Progenitor cell of endocrine pancreas (in vitro differentiated cells): ENCODE measurements at regions not wholly inside any gene's neighbourhood (a gene's known extent, or its start where the extent isn't known, plus 50 kb on each side); places are given as distances from the start of the nearest gene placed in this dataset.

Source experiments
- DNase-seq: peaks from one replicate; pipeline ENCODE4 v3.0.0; 2021; ENCODE audit warnings: low spot score; ENCODE audit not compliant: unreplicated experiment
- H3K27ac Mint-ChIP-seq: 2 replicates; pipeline ENCODE4 v1.8.0; 2021; ENCODE audit warnings: mild to moderate bottlenecking, moderate library complexity, mixed read lengths
- H3K27me3 Mint-ChIP-seq: 2 replicates; pipeline ENCODE4 v1.8.0; 2021; ENCODE audit warnings: mixed read lengths
- H3K36me3 Mint-ChIP-seq: 2 replicates; pipeline ENCODE4 v1.8.0; 2022; ENCODE audit warnings: mixed read lengths; ENCODE audit not compliant: insufficient read depth
- H3K4me1 Mint-ChIP-seq: 2 replicates; pipeline ENCODE4 v1.8.0; 2021; ENCODE audit warnings: low read depth, mixed read lengths
- H3K4me3 Mint-ChIP-seq: 2 replicates; pipeline ENCODE4 v1.8.0; 2021; ENCODE audit warnings: low read depth, mild to moderate bottlenecking, moderate library complexity, mixed read lengths
- H3K9me3 Mint-ChIP-seq: 2 replicates; pipeline ENCODE4 v1.8.0; 2021; ENCODE audit warnings: low read depth, mixed read lengths
- CTCF ChIP-seq: fragments of 200-600 bp; sonication (generic); IDR thresholded peaks from one replicate; pipeline ENCODE4 v1.5.0; 2021; ENCODE audit warnings: antibody characterized with exemption, mild to moderate bottlenecking; ENCODE audit not compliant: unreplicated experiment

- H3K9me3 Mint-ChIP-seq, result peaks cover under 1% of the 10 kb centered on the region
- no peak for TF ChIP-seq CTCF
- DNase-seq, result no peak
- no peak overlapping the region for H3K4me3 Mint-ChIP-seq
- H3K4me1 Mint-ChIP-seq, result no peaks in the 10 kb centered on the region
- H3K27me3 Mint-ChIP-seq, result no peaks in the 10 kb centered on the region
- H3K36me3 Mint-ChIP-seq, result no peaks in the 10 kb centered on the region
- no peak overlapping the region for H3K27ac Mint-ChIP-seq
Measured at GRCh38 chr3:25057379-25057778, 370.7 kb upstream of the RARB start.

GRCh38 chr3:25064681-25065080 lies 363.4 kb upstream of the RARB start:
- Mint-ChIP-seq H3K4me3 (no peak overlapping the region), H3K9me3 (peaks cover 4% of the 10 kb centered on the region), H3K27me3 (no peaks in the 10 kb centered on the region), H3K27ac (no peak overlapping the region), H3K36me3 (no peaks in the 10 kb centered on the region), H3K4me1 (peaks cover 5% of the 10 kb centered on the region)
- DNase-seq, result no peak
- no peak for TF ChIP-seq CTCF

GRCh38 chr3:25069970-25070369 lies 358.1 kb upstream of the RARB start:
- no peak for DNase-seq
- H3K27ac Mint-ChIP-seq, result no peak overlapping the region
- no peak for TF ChIP-seq CTCF
- no peaks in the 10 kb centered on the region for H3K27me3 Mint-ChIP-seq
- peaks cover 9% of the 10 kb centered on the region for H3K4me1 Mint-ChIP-seq
- H3K36me3 Mint-ChIP-seq, result peaks cover 3% of the 10 kb centered on the region
- H3K9me3 Mint-ChIP-seq, result peaks cover 9% of the 10 kb centered on the region
- H3K4me3 Mint-ChIP-seq, result no peak overlapping the region

- peaks cover 9% of the 10 kb centered on the region for H3K9me3 Mint-ChIP-seq
- H3K36me3 Mint-ChIP-seq, result peaks cover 3% of the 10 kb centered on the region
- H3K4me3 Mint-ChIP-seq, result no peak overlapping the region
- no peak overlapping the region for H3K27ac Mint-ChIP-seq
- TF ChIP-seq CTCF, result no peak
- H3K4me1 Mint-ChIP-seq, result peaks cover 11% of the 10 kb centered on the region
- no peak for DNase-seq
- H3K27me3 Mint-ChIP-seq, result no peaks in the 10 kb centered on the region
Measured at GRCh38 chr3:25071846-25072245, 356.2 kb upstream of the RARB start.

- peaks cover 9% of the 10 kb centered on the region for H3K9me3 Mint-ChIP-seq
- H3K4me1 Mint-ChIP-seq, result peaks cover 11% of the 10 kb centered on the region
Measured at GRCh38 chr3:25073423-25073822, 354.6 kb upstream of the RARB start.

More at GRCh38 chr3:25073423-25073822, 354.6 kb upstream of the RARB start:
- TF ChIP-seq CTCF, result no peak
- Mint-ChIP-seq H3K27me3 (no peaks in the 10 kb centered on the region), H3K4me3 (no peak overlapping the region), H3K36me3 (peaks cover 3% of the 10 kb centered on the region), H3K27ac (no peak overlapping the region)
- no peak for DNase-seq
